ENCODE measurements at regions not wholly inside any gene's neighbourhood (a gene's known extent, or its start where the extent isn't known, plus 50 kb on each side); places are given as distances from the start of the nearest gene placed in this dataset.

DNA sequence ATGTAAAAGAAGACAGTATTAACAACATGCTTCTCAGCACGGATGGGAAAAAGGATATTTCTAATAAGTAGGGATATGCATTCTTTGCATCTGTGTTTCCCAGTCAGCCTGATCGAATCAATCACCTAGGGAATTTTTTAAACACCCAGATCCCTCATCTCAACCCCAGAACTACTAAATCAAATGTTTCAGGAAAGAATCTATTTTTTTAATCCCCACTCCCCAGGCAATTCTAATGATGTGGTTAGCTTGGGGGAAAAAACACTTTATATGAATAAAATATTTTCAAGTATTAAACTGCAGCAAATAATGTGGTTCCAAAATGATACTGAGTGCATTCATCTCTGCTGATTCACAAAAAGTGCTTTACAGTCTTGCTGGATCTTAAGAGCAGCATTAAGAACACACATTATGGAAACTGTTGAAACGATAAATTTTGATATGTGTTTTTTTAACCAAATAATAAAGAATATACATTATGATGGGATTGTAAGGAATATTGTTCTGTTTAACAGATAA lies 68.7 kb upstream of the GUCY1A1 start:
- no peaks in the 10 kb centered on the region for H3K9me3 ChIP-seq
- H3K4me1 ChIP-seq (ENCODE audit: control insufficient read depth in 1 of 2, low read depth in 2 of 2): no peaks in the 10 kb centered on the region
- TF ChIP-seq, protein P1, sequence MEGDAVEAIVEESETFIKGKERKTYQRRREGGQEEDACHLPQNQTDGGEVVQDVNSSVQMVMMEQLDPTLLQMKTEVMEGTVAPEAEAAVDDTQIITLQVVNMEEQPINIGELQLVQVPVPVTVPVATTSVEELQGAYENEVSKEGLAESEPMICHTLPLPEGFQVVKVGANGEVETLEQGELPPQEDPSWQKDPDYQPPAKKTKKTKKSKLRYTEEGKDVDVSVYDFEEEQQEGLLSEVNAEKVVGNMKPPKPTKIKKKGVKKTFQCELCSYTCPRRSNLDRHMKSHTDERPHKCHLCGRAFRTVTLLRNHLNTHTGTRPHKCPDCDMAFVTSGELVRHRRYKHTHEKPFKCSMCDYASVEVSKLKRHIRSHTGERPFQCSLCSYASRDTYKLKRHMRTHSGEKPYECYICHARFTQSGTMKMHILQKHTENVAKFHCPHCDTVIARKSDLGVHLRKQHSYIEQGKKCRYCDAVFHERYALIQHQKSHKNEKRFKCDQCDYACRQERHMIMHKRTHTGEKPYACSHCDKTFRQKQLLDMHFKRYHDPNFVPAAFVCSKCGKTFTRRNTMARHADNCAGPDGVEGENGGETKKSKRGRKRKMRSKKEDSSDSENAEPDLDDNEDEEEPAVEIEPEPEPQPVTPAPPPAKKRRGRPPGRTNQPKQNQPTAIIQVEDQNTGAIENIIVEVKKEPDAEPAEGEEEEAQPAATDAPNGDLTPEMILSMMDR (IDR thresholded peaks at IDR 0.05): no peak
- ATAC-seq (ENCODE audit: insufficient number of reproducible peaks, low FRiP score, low read depth) (no peak), DNase-seq (ENCODE audit: low spot score) (no peak)
- H3K27ac ChIP-seq: no peak overlapping the region
- no peaks in the 10 kb centered on the region for H3K36me3 ChIP-seq
- H3K27me3 ChIP-seq (replicated peaks; ENCODE audit: insufficient read depth): no peaks in the 10 kb centered on the region
- no peak overlapping the region for H3K4me3 ChIP-seq

DNA sequence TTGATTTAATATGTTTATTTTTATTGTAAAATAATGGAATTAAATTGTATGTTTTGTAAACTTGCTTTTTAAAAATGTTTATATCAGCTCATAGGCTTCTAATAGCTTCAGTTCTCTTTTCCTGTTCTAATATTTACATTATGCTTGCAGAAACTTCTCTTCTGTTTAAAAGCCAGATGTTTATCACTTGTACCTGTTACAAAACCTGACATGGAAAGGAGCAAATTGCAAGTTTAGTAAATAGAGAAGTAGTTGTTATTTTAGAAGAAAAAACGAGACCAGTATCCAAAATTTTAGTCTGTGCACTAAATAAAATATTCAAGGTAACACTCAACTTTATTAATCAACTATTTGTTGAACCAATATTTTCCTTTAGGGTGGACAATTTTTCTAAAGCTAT lies 69.4 kb upstream of the GUCY1A1 start:
- TF ChIP-seq, protein P1 (IDR thresholded peaks at IDR 0.05): no peak
- ATAC-seq (ENCODE audit: insufficient number of reproducible peaks, low FRiP score, low read depth): no peak

DNA sequence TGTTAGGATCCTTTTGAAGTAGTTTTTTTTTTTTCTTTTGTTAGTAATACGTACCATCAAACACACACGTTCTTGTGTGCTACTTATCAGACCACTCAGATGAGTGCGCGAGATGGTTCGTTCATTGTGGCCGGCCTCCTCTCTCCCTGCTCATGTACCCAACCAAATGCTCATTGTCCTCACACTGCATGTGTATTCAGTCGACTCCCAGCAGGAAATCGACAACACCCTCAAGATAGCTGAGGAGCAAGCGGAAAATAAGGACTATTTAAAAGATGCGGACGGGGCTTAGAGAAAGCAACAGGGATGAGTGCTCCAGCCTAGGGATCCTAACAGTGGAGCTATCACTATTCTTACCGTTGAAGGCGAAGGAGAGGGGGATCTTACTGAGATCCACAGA lies 72.9 kb upstream of the GUCY1A1 start:
- Histone ChIP-seq H3K9me3 (no peaks in the 10 kb centered on the region), H3K27me3 (replicated peaks; ENCODE audit: insufficient read depth) (no peaks in the 10 kb centered on the region), H3K27ac (no peak overlapping the region), H3K36me3 (no peaks in the 10 kb centered on the region), H3K4me1 (ENCODE audit: control insufficient read depth in 1 of 2, low read depth in 2 of 2) (no peaks in the 10 kb centered on the region), H3K4me3 (no peak overlapping the region)
- TF ChIP-seq, protein P1 (IDR thresholded peaks at IDR 0.05): no peak
- no peak for ATAC-seq (ENCODE audit: insufficient number of reproducible peaks, low FRiP score, low read depth)
- DNase-seq (ENCODE audit: low spot score): no peak

More for the DNA sequence above, 69.4 kb upstream of the GUCY1A1 start:
- H3K9me3 ChIP-seq: no peaks in the 10 kb centered on the region
- no peaks in the 10 kb centered on the region for H3K4me1 ChIP-seq (ENCODE audit: control insufficient read depth in 1 of 2, low read depth in 2 of 2)
- H3K36me3 ChIP-seq: no peaks in the 10 kb centered on the region
- H3K27me3 ChIP-seq (replicated peaks; ENCODE audit: insufficient read depth): no peaks in the 10 kb centered on the region
- no peak for DNase-seq (ENCODE audit: low spot score)
- H3K27ac ChIP-seq: no peak overlapping the region
- H3K4me3 ChIP-seq: no peak overlapping the region

DNA sequence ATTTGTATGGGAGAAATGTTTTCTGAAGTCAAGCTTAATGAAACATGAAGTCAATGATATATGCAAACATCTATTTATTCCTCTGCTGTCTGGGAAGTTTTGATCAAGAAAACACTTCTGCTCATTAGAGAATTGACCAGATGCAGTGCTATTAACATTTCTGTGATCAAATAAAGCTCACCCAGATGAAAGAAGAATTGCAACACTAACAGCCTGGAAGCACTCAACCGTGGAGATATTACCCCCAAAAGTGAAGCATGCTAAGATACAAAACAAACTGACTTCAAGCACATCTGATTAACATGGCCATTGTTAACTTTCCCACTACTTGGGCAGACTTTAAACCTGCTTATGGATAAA lies 73.7 kb upstream of the GUCY1A1 start:
- H3K4me3 ChIP-seq: no peak overlapping the region
- H3K36me3 ChIP-seq: no peaks in the 10 kb centered on the region
- TF ChIP-seq, protein P1 (IDR thresholded peaks at IDR 0.05): no peak
- H3K27me3 ChIP-seq (replicated peaks; ENCODE audit: insufficient read depth): no peaks in the 10 kb centered on the region
- H3K9me3 ChIP-seq: no peaks in the 10 kb centered on the region
- DNase-seq (ENCODE audit: low spot score) (no peak), ATAC-seq (ENCODE audit: insufficient number of reproducible peaks, low FRiP score, low read depth) (no peak)
- H3K4me1 ChIP-seq (ENCODE audit: control insufficient read depth in 1 of 2, low read depth in 2 of 2): no peaks in the 10 kb centered on the region
- H3K27ac ChIP-seq: no peak overlapping the region

DNA sequence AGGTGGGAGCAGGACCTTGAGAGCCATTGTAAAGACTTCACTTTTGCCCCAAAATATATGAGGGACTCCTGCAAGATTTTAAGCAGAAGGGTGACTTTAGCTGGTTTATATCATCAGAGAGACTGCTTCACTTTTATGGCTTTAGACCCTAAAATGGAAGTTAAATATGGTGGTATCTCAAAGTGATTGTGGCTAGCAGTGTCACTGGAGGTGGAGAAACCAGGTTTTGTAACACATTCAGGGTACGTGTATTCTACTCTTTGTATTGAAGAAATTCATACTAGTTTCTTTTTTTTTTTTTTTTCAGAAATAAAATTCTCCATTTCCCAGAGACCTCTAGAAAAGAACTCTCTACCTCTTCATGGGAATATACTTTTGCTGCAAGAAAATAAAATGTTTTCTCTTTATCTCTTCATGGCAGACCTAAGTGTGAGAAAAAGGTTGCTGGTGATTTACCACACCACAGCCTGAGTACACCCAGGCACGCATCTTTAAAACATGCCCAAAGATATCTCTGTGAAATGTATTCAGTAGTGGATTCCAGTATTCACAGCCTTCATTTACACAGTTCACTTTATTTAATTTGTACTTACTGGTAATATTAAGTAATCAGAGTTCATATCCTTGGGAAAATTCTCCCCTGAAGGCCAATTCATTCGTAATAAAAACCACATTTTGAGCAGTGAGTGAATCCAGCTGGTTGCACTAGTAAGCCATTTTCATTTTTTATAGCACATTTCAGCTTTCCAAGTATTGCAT lies 74.3 kb upstream of the GUCY1A1 start:
- Histone ChIP-seq H3K9me3 (no peaks in the 10 kb centered on the region), H3K27ac (no peak overlapping the region), H3K36me3 (no peaks in the 10 kb centered on the region), H3K4me1 (ENCODE audit: control insufficient read depth in 1 of 2, low read depth in 2 of 2) (no peaks in the 10 kb centered on the region), H3K27me3 (replicated peaks; ENCODE audit: insufficient read depth) (no peaks in the 10 kb centered on the region), H3K4me3 (no peak overlapping the region)
- TF ChIP-seq, protein P1 (IDR thresholded peaks at IDR 0.05): no peak
- ATAC-seq (ENCODE audit: insufficient number of reproducible peaks, low FRiP score, low read depth): no peak
- DNase-seq (ENCODE audit: low spot score): no peak

All from thoracic aorta (tissue), 2 donors.